ENCODE measurements at regions not wholly inside any gene's neighbourhood (a gene's known extent, or its start where the extent isn't known, plus 50 kb on each side); places are given as distances from the start of the nearest gene placed in this dataset.

GRCh38 chr2:38217401-38218188 lies 141.6 kb upstream of the CYP1B1 start:
- no peak for TF ChIP-seq ZFP3 (CRISPR knock-in tag; IDR thresholded peaks at IDR 0.05)
- no peak for TF ChIP-seq PPARA (CRISPR knock-in tag; IDR thresholded peaks at IDR 0.05; ENCODE audit: borderline replicate concordance)
- no peak for TF ChIP-seq ZNF8 (CRISPR knock-in tag; IDR thresholded peaks at IDR 0.05)
- TF ChIP-seq, protein P1, sequence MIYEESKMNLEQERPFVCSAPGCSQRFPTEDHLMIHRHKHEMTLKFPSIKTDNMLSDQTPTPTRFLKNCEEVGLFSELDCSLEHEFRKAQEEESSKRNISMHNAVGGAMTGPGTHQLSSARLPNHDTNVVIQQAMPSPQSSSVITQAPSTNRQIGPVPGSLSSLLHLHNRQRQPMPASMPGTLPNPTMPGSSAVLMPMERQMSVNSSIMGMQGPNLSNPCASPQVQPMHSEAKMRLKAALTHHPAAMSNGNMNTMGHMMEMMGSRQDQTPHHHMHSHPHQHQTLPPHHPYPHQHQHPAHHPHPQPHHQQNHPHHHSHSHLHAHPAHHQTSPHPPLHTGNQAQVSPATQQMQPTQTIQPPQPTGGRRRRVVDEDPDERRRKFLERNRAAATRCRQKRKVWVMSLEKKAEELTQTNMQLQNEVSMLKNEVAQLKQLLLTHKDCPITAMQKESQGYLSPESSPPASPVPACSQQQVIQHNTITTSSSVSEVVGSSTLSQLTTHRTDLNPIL (CRISPR knock-in tag; IDR thresholded peaks at IDR 0.05; ENCODE audit: low read depth), result no peak
- TF ChIP-seq RARB (CRISPR knock-in tag; IDR thresholded peaks at IDR 0.05), result no peak
- TF ChIP-seq ISL1 (CRISPR knock-in tag; IDR thresholded peaks at IDR 0.05), result no peak

All from SK-N-SH treated with all-trans-retinoic acid at 6 μM for 48 hours (cell line).